Renal cortex interstitium (tissue), 11 donors: ENCODE measurements at regions not wholly inside any gene's neighbourhood (a gene's known extent, or its start where the extent isn't known, plus 50 kb on each side); places are given as distances from the start of the nearest gene placed in this dataset.

ENCODE experiments used
- DNase-seq, 11 donors: peaks; one replicate each; pipeline ENCODE4 v3.0.0-alpha.2; 2013; ENCODE audit warnings: low read depth in 9 of 11, low spot score in 4 of 11; ENCODE audit errors: extremely low read depth in 1 of 11

GRCh38 chr12:67450441-67450840, 181.3 kb downstream of the CAND1 start:
- no peak for DNase-seq

- no peak for DNase-seq
Measured at GRCh38 chr12:67451206-67451605, 182.0 kb downstream of the CAND1 start.

- no peak for DNase-seq
Measured at GRCh38 chr12:67452119-67452805, 183.1 kb downstream of the CAND1 start.

- no peak for DNase-seq
Measured at GRCh38 chr12:67453191-67453590, 184.0 kb downstream of the CAND1 start.

- DNase-seq: no peak
Measured at GRCh38 chr12:67455236-67455635, 186.1 kb downstream of the CAND1 start.

GRCh38 chr12:67456431-67456901, 187.3 kb downstream of the CAND1 start:
- peak in 1 of 11 donors; percentile 14 for DNase-seq

GRCh38 chr12:67457136-67457535, 188.0 kb downstream of the CAND1 start:
- no peak for DNase-seq

- DNase-seq: no peak
Measured at GRCh38 chr12:67457778-67458665, 188.9 kb downstream of the CAND1 start.

GRCh38 chr12:67459173-67459572, 189.4 kb upstream of the DYRK2 start:
- DNase-seq: no peak

- no peak for DNase-seq
Measured at GRCh38 chr12:67459578-67459977, 189.0 kb upstream of the DYRK2 start.

GRCh38 chr12:67460388-67460787, 188.2 kb upstream of the DYRK2 start:
- DNase-seq: no peak

- DNase-seq: no peak
Measured at GRCh38 chr12:67468549-67469245, 179.8 kb upstream of the DYRK2 start.

GRCh38 chr12:67469666-67470065, 178.9 kb upstream of the DYRK2 start:
- DNase-seq: peak in 5 of 11 donors; percentile 7 to 29 (median 13)

GRCh38 chr12:67471810-67472209, 176.7 kb upstream of the DYRK2 start:
- no peak for DNase-seq

GRCh38 chr12:67472539-67472938, 176.0 kb upstream of the DYRK2 start:
- no peak for DNase-seq

- no peak for DNase-seq
Measured at GRCh38 chr12:67474934-67475620, 173.5 kb upstream of the DYRK2 start.

GRCh38 chr12:67475725-67476124, 172.8 kb upstream of the DYRK2 start:
- DNase-seq: no peak

GRCh38 chr12:67477681-67478265, 170.8 kb upstream of the DYRK2 start:
- DNase-seq: no peak
